Ammon's horn (tissue), 1 donor: ENCODE measurements at regions not wholly inside any gene's neighbourhood (a gene's known extent, or its start where the extent isn't known, plus 50 kb on each side); places are given as distances from the start of the nearest gene placed in this dataset.

Experiments used
- DNase-seq: peaks from one replicate; pipeline ENCODE4 v3.0.0-alpha.2; 2016; ENCODE audit warnings: low spot score

- DNase-seq = no peak
Measured at GRCh38 chr4:52288212-52288855, 237.2 kb downstream of the SPATA18 start.

GRCh38 chr4:52290466-52290865, 239.4 kb downstream of the SPATA18 start:
- DNase-seq = no peak

- DNase-seq = no peak
Measured at GRCh38 chr4:52292245-52292644, 241.1 kb downstream of the SPATA18 start.

GRCh38 chr4:52296341-52296740, 245.2 kb downstream of the SPATA18 start:
- no peak for DNase-seq

- no peak for DNase-seq
Measured at GRCh38 chr4:52298444-52298843, 247.3 kb downstream of the SPATA18 start.

- peak; percentile 46 for DNase-seq
Measured at GRCh38 chr4:52299120-52299519, 248.0 kb downstream of the SPATA18 start.

- DNase-seq = no peak
Measured at GRCh38 chr4:52311464-52312125, 260.5 kb downstream of the SPATA18 start.

- DNase-seq = no peak
Measured at GRCh38 chr4:52312722-52313121, 261.6 kb downstream of the SPATA18 start.

GRCh38 chr4:52317361-52317879, 266.3 kb downstream of the SPATA18 start:
- DNase-seq = no peak

GRCh38 chr4:52317981-52318380, 266.9 kb downstream of the SPATA18 start:
- DNase-seq = no peak

- no peak for DNase-seq
Measured at GRCh38 chr4:52329894-52330293, 278.8 kb downstream of the SPATA18 start.

GRCh38 chr4:52343595-52343994, 292.5 kb downstream of the SPATA18 start:
- no peak for DNase-seq

- no peak for DNase-seq
Measured at GRCh38 chr4:52350926-52351325, 299.8 kb downstream of the SPATA18 start.

- DNase-seq = no peak
Measured at GRCh38 chr4:52358366-52358765, 300.7 kb downstream of the USP46 start.

GRCh38 chr4:52358883-52359321, 300.2 kb downstream of the USP46 start:
- no peak for DNase-seq

- no peak for DNase-seq
Measured at GRCh38 chr4:52366191-52366590, 292.9 kb downstream of the USP46 start.

- DNase-seq = no peak
Measured at GRCh38 chr4:52366621-52367020, 292.5 kb downstream of the USP46 start.

- no peak for DNase-seq
Measured at GRCh38 chr4:52367282-52367830, 291.7 kb downstream of the USP46 start.

GRCh38 chr4:52368895-52369294, 290.2 kb downstream of the USP46 start:
- DNase-seq = no peak

GRCh38 chr4:52369649-52370048, 289.5 kb downstream of the USP46 start:
- DNase-seq = no peak

GRCh38 chr4:52370576-52370975, 288.5 kb downstream of the USP46 start:
- DNase-seq = no peak

GRCh38 chr4:52371841-52372240, 287.3 kb downstream of the USP46 start:
- DNase-seq = no peak

GRCh38 chr4:52372269-52372668, 286.8 kb downstream of the USP46 start:
- DNase-seq = no peak
